GM18909 (cell line): ENCODE measurements at regions not wholly inside any gene's neighbourhood (a gene's known extent, or its start where the extent isn't known, plus 50 kb on each side); places are given as distances from the start of the nearest gene placed in this dataset.
"Not testable (repeated sequence)": the region's sequence is repeated elsewhere in the genome, so short reads cannot be mapped to it uniquely, and the experiment has no call there.

Experiments
- ATAC-seq: cut with Tn5 transposase; IDR thresholded peaks from one replicate; pipeline ENCODE4 v1.9.1; 2021; ENCODE audit warnings: mild to moderate bottlenecking; ENCODE audit not compliant: unreplicated experiment, poor library complexity

GRCh38 chrX:122586831-122587230 lies 597.2 kb upstream of the GRIA3 start:
- no peak for ATAC-seq

DNA sequence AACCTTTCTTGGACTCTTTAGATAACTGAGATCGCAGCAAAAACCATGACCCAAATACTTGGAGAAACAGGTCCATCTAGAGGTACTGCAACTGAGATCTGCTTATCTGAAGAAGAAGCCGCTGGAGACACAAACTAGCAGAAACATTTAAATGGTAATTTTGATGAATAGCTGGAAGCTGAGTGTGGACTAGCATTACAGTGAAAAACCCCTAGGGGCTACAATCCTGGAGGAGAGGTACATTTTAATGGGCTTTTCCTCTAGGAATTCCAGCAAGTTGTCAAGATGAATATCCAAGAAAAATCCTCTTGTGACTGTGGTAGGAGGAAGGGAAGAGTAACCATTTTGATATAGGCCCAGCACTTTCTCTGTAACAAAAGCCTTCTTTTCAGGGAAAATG lies 592.5 kb upstream of the GRIA3 start:
- no peak for ATAC-seq

DNA sequence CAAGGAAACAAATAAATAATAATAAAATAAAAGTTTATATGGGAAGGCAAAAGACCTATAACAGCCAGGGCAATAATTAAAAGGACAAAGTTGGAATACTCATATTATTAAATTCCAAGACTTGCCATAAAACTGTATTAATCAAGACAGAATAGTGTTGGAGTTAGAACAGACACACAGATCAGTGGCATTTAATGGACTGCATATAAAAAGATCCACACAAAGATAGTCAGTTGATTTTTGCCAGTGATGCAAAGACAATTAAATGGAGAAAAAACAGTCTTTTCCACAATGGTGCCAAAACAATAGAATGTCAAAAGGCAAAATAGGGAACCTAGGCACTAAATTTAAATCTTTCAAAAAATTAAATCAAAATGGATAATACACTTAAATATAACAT lies 587.1 kb upstream of the GRIA3 start:
- ATAC-seq = no peak

- ATAC-seq = no peak
These were observed 561.3 kb upstream of the GRIA3 start for GRCh38 chrX:122622795-122623194.

GRCh38 chrX:122625239-122625638 lies 558.8 kb upstream of the GRIA3 start:
- no peak for ATAC-seq

DNA sequence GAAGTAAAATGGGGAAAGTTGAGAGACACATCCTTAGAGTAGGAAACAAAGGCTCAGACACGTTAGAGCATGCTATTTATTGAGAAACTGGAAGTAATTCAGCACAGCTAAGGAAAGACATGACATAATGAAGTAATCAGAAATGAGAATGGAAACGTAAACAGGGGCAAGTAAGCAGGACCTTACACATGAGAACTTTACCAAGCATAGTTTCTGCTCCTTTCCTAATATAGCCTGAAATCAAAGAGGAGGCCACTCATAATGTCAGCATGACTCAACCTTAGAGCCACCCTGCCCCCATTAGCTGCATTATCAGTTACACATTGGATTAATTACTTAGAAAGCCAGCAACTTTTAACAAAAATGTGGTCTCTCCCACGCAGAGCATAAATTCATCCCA lies 558.3 kb upstream of the GRIA3 start:
- ATAC-seq = no peak

- no peak for ATAC-seq
These were observed 557.2 kb upstream of the GRIA3 start for GRCh38 chrX:122626871-122627270.

- ATAC-seq = no peak
These were observed 542.9 kb upstream of the GRIA3 start for GRCh38 chrX:122641136-122641535.

GRCh38 chrX:122641826-122642225 lies 542.3 kb upstream of the GRIA3 start:
- ATAC-seq = no peak

DNA sequence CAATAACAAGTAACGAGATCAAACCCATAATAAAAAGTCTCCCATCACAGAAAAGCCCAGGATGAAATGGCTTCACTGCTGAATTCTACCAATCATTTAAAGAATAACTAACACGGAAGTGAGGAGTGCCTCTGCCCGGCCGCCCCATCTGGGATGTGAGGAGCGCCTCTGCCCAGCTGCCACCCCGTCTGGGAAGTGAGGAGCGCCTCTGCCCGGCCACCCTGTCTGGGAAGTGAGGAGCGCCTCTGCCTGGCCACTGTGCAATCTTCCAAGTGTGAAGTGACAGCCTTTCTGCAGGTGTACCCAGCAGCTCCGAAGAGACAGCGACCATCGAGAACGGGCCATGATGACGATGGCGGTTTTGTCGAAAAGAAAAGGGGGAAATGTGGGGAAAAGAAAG lies 528.8 kb upstream of the GRIA3 start:
- ATAC-seq = not testable (repeated sequence)

DNA sequence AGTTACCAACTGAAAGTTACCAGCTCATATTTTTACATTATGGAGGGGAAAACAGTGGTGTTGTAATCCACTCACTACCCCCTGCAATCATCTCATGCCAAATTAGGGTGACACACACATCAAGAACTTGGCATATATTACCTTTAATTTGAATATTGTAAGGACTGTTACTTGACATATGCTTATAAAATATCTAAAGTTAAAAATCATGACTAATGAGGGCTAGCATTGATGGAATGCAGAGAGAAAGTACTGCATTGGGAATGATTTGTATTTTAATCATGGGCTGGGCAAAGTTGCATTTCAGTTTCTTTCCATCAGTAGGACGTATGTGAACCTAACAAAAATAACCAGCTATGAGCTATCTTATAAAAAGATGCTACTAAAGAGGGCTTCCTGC lies 517.5 kb upstream of the GRIA3 start:
- ATAC-seq = no peak

GRCh38 chrX:122667667-122668066 lies 516.4 kb upstream of the GRIA3 start:
- no peak for ATAC-seq

DNA sequence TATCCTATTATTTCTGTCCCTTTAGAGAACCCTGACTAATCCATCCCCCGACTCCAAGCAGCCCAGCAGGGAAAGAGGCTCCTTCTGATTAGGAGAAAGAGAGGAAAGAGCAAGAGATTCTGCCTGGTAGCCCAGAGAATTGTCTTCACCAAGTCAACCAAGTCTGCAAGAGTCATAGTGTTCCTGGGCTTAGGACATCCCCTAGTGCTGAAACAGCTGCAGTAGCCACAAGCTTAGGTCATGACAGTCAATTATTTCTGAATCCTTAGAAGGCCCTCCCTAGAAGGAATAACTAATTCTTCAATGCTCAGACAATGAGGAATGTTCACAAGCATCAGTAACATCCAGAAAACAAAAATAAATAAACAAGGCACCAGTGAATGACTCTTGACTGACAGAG lies 480.3 kb upstream of the GRIA3 start:
- no peak for ATAC-seq

DNA sequence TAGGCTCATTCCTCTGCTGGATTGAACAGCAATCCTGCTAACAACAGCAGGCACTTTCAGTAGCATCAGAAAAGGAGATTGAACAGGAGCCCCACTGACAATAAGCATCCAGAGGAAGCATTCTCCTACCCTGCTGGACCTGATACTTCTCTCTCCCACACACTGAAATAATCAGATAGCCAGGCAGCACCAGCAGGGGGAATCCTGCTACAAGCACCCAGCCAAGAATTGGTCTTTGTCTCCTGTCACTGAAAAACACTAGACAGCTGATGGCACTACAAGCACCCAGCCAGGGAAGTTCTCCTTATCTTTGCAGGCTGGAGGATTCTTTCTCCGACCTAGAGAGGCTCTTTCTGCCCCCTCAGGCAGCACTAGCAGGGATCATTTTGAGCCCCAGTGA lies 444.3 kb upstream of the GRIA3 start:
- no peak for ATAC-seq

DNA sequence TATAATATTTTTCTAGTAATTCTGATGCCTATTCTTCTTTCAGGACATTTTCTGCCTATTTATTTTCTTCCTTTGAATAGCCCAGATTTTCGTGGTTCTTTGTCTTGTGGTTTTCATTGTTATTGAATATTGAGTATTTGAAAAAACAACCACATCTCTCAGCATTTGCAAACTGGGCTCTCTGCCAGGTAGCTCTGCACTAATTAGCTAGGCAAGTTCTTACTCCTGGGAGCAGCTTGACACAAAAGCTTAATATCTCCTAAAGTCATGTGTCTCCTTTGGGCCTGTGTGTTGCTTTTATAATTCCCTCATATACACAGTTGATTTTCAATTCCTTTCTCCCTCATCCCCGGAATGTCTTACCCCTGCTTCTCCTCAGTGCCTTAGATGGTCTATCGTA lies 413.5 kb upstream of the GRIA3 start:
- ATAC-seq = no peak

GRCh38 chrX:122771933-122772332 lies 412.1 kb upstream of the GRIA3 start:
- no peak for ATAC-seq

DNA sequence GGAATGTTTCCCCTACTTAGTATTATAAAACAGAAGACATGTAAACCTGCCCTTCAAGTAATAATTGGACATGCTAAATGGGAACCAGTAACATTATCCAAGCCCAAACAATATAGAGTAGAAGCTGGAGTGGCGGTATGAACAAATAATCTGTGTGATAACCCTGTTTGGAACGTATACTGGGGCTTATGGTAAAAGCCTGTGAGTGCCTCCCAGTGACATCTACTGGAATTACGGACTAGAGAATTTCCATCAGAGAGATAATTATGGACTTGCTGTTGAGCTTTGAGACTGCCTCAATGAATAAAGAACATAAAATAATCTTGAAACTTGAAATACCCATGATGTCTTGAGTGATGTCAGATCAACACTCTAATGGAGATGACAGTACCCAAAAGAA lies 406.3 kb upstream of the GRIA3 start:
- ATAC-seq = no peak

DNA sequence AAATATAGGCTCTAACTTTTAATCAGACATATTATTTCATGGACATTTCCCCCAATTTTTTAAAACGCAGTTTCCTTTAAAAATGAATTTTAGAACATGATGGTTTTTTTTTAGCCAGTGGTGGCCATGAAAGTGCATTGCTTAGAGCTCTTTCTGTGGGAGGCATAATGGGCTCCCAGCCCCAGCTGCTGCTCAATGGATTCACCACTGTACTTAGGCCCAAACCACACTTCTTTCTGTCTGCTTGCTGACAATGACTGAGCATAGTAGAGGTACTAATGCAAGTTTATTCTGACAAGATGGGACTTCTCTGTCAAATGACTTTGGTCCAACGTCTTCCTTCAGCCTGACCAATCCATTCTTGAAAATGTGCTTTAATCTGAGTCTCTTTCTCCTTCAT lies 400.2 kb upstream of the GRIA3 start:
- no peak for ATAC-seq

DNA sequence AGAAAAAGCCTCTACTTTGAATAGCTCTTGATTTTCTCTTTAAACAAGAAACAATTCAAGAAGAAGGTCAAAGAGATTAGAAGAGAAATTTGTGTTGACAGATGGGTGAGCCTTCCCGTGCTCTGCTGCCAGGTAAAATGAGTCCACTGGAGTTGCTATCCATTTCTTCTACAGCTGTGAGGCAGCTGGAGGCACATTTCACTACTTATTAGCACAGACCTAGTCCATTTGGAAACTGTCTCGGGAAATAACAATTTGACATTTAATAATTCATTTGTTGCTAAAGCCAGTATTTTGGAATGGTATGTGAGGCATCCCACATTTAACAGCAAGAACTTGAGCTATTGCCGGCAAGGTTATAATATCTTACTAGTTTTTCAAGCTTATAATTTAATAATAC lies 396.8 kb upstream of the GRIA3 start:
- no peak for ATAC-seq

DNA sequence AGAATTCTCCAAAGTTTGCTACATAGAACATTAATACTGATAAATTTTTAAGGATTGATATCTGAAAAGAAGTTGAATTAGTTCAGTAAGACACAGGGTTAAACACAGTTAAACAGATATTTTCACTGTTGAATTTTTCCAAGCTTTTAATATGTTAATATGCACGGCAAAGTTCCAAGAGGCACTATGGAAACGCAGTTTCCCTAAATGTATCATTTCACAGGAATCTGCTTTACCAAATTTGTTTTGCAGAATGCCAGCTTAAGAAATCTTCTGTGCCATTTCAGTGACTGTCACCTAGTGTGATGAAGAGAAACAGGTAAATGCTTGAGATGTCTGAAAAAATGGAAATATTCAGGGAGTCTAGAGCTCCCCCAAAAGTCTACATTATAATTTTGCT lies 395.9 kb upstream of the GRIA3 start:
- ATAC-seq = no peak

DNA sequence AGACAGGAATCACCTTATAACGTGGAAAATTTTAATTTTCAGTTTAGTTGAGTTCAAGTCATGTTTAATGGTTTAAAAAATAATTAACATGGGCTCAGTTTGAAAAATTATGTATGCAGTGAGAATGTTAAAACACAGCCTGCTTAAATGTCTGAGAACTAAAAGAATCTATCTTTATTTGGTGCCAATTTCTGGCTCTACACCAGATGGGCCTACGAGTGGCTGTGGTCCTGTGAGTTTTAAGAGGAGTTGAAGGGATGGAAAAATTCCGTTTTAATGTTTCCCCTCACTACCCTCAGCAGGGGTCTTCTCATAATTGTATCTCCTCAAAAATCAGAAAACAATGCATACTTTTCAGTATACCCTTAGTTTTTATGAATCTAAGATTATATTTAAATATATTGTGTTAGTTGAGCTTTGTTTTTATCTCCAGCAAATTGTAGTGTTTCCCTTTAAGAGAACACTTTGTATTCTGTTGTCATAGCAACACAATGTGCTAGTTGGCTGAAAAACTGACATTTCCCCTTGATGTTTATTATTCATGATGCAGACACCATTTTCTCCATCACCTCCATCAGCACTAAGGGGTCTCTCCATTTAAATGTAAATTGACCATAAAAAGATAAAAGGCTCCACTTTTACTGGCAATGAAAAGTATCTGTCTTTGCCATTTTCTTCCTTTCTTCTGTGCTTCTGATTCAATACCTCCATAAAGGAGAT lies 393.5 kb upstream of the GRIA3 start:
- no peak for ATAC-seq

DNA sequence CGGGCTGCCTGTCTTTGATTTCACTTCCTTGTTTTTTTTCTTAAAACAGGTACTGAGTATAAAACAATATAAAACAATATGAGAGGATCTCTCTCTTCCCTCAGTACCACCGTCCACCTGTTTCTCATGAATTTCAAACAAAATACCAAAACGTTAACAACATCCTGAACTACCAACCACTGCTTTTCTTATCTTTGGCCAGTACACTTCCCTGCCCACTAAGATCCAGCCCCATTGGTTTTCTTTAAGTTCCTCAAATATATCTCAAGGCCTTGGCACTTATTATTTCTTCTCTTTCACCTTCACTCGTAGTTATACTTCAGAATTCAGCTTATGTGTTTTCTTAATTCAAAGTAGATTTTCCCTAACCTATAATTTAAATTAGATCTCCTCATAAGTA lies 370.2 kb upstream of the GRIA3 start:
- no peak for ATAC-seq

GRCh38 chrX:122816288-122816687 lies 367.8 kb upstream of the GRIA3 start:
- ATAC-seq = no peak
